ENCODE measurements at regions not wholly inside any gene's neighbourhood (a gene's known extent, or its start where the extent isn't known, plus 50 kb on each side); places are given as distances from the start of the nearest gene placed in this dataset.

DNA sequence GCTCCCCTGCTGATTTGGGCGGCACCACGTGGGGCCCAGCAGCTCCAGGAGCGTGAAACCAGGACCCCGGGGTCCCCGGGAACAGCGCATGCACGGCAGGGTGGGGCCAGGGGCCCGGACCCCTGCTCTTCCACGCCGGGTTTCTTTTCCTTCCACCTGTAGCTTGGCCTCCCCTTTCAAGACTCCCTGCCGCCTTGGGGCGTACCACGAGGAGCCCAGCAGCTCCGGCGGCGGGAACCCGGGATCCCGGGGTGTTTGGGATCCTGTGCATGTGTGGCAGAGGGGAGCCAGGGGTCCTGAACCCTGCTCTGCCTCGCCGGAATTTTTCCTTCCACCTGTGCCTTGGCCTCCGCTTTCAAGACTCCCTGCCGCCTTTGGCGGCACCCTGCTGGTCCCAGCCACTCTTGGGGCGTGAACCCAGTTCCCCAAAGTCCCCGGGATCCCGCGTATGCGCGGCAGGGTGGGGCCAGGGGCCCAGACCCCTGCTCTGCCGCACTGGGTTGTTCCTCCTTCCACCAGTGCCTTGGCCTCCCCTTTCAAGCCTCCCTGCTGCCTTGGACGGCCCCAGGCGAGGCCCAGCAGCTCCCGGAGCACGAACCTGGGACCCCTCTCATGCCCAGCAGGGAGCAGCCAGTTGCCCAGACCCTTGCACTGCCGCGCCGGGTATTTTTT, 322.7 kb downstream of the ALG10 start:
- TF ChIP-seq, protein P1, sequence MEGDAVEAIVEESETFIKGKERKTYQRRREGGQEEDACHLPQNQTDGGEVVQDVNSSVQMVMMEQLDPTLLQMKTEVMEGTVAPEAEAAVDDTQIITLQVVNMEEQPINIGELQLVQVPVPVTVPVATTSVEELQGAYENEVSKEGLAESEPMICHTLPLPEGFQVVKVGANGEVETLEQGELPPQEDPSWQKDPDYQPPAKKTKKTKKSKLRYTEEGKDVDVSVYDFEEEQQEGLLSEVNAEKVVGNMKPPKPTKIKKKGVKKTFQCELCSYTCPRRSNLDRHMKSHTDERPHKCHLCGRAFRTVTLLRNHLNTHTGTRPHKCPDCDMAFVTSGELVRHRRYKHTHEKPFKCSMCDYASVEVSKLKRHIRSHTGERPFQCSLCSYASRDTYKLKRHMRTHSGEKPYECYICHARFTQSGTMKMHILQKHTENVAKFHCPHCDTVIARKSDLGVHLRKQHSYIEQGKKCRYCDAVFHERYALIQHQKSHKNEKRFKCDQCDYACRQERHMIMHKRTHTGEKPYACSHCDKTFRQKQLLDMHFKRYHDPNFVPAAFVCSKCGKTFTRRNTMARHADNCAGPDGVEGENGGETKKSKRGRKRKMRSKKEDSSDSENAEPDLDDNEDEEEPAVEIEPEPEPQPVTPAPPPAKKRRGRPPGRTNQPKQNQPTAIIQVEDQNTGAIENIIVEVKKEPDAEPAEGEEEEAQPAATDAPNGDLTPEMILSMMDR (IDR thresholded peaks at IDR 0.05; ENCODE audit: low read depth, low read length) = no peak
- no peak for TF ChIP-seq POLR2A (IDR thresholded peaks at IDR 0.05; ENCODE audit: extremely low read depth, insufficient read length)
- TF ChIP-seq MYC (IDR thresholded peaks at IDR 0.05; ENCODE audit: low read depth, low read length) = no peak
